GM20431 (cell line): ENCODE measurements at regions not wholly inside any gene's neighbourhood (a gene's known extent, or its start where the extent isn't known, plus 50 kb on each side); places are given as distances from the start of the nearest gene placed in this dataset.

Experiments used
- in situ Hi-C: fragments of 300-500 bp; cut with MseI, MboI; formaldehyde crosslinking; loops from one replicate; pipeline ENCODE4 v1.15.0; 2020; ENCODE audit warnings: low sequenced_read_pairs; ENCODE audit not compliant: unreplicated experiment

- in situ Hi-C loops: no loop called here
Observed at GRCh38 chr2:16155766-16156165, 215.4 kb downstream of the MYCN start.

- in situ Hi-C loops: no loop called here
Observed at GRCh38 chr2:16155366-16155765, 215.0 kb downstream of the MYCN start.

GRCh38 chr2:16154501-16155280 lies 214.3 kb downstream of the MYCN start:
- in situ Hi-C loops: no loop called here

GRCh38 chr2:16154061-16154460 lies 213.7 kb downstream of the MYCN start:
- in situ Hi-C loops: no loop called here

GRCh38 chr2:16153754-16154035 lies 213.3 kb downstream of the MYCN start:
- in situ Hi-C loops: no loop called here

GRCh38 chr2:16152928-16153753 lies 212.8 kb downstream of the MYCN start:
- in situ Hi-C loops: no loop called here

GRCh38 chr2:16152071-16152927 lies 211.9 kb downstream of the MYCN start:
- in situ Hi-C loops: no loop called here

GRCh38 chr2:16151651-16152050 lies 211.3 kb downstream of the MYCN start:
- in situ Hi-C loops: no loop called here

- in situ Hi-C loops: no loop called here
Observed at GRCh38 chr2:16151281-16151570, 210.9 kb downstream of the MYCN start.

- in situ Hi-C loops: no loop called here
Observed at GRCh38 chr2:16150456-16151280, 210.3 kb downstream of the MYCN start.

GRCh38 chr2:16149349-16150243 lies 209.2 kb downstream of the MYCN start:
- in situ Hi-C loops: no loop called here

- in situ Hi-C loops: no loop called here
Observed at GRCh38 chr2:16148632-16149348, 208.4 kb downstream of the MYCN start.

GRCh38 chr2:16142383-16143361 lies 202.3 kb downstream of the MYCN start:
- in situ Hi-C loops: no loop called here

- in situ Hi-C loops: no loop called here
Observed at GRCh38 chr2:16141641-16141921, 201.2 kb downstream of the MYCN start.

GRCh38 chr2:16140771-16141640 lies 200.7 kb downstream of the MYCN start:
- in situ Hi-C loops: no loop called here
